PC-3 (cell line): ENCODE measurements at regions not wholly inside any gene's neighbourhood (a gene's known extent, or its start where the extent isn't known, plus 50 kb on each side); places are given as distances from the start of the nearest gene placed in this dataset.

Source experiments
- EZH2 ChIP-seq: fragments of 300-600 bp; sonication (generic); IDR thresholded peaks from one replicate; pipeline ENCODE4 v1.6.1; 2017; ENCODE audit warnings: antibody characterized with exemption, mild to moderate bottlenecking, low read length; ENCODE audit not compliant: unreplicated experiment
- TF ChIP-seq, protein P1 (sequence below): fragments of 300-600 bp; sonication (generic); conservative IDR thresholded peaks from 2 replicates; pipeline ENCODE4 v1.5.1; 2017; ENCODE audit warnings: antibody characterized with exemption, low read depth, mild to moderate bottlenecking, low read length

DNA sequence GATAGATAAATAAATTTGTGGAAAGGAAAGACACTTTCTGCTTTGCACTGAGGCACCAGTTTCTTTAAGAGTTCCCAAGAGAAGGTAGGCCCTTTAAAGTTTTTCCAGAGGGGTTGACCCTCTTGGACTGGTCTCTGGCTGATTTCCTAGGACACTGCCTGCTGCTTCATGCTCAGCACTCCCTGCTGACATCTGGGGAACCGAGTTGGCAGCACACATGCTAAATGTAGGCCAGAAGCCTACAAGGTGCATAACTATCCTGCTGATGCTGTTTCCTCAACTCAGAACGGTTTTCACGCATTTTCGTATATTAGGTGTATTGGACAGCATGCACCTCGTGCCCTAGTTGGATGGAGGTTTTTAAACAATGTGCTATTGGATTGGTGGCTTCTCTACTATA, 887.2 kb upstream of the SEL1L start:
- TF ChIP-seq, protein P1, sequence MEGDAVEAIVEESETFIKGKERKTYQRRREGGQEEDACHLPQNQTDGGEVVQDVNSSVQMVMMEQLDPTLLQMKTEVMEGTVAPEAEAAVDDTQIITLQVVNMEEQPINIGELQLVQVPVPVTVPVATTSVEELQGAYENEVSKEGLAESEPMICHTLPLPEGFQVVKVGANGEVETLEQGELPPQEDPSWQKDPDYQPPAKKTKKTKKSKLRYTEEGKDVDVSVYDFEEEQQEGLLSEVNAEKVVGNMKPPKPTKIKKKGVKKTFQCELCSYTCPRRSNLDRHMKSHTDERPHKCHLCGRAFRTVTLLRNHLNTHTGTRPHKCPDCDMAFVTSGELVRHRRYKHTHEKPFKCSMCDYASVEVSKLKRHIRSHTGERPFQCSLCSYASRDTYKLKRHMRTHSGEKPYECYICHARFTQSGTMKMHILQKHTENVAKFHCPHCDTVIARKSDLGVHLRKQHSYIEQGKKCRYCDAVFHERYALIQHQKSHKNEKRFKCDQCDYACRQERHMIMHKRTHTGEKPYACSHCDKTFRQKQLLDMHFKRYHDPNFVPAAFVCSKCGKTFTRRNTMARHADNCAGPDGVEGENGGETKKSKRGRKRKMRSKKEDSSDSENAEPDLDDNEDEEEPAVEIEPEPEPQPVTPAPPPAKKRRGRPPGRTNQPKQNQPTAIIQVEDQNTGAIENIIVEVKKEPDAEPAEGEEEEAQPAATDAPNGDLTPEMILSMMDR: no peak
- no peak for TF ChIP-seq EZH2
